Stimulated activated CD8-positive, alpha-beta memory T cell treated with anti-CD3 and anti-CD28 coated beads, Interleukin-4, amount 100 ng/mL, for 4 hours (primary cell): ENCODE measurements at regions not wholly inside any gene's neighbourhood (a gene's known extent, or its start where the extent isn't known, plus 50 kb on each side); places are given as distances from the start of the nearest gene placed in this dataset.
"Not testable (repeated sequence)": the region's sequence is repeated elsewhere in the genome, so short reads cannot be mapped to it uniquely, and the experiment has no call there.

Source experiments
- DNase-seq, 2 donors: peaks; one replicate each; pipeline ENCODE4 v3.0.0-alpha.2; 2020; ENCODE audit warnings: low read depth in 2 of 2, low spot score in 1 of 2

DNA sequence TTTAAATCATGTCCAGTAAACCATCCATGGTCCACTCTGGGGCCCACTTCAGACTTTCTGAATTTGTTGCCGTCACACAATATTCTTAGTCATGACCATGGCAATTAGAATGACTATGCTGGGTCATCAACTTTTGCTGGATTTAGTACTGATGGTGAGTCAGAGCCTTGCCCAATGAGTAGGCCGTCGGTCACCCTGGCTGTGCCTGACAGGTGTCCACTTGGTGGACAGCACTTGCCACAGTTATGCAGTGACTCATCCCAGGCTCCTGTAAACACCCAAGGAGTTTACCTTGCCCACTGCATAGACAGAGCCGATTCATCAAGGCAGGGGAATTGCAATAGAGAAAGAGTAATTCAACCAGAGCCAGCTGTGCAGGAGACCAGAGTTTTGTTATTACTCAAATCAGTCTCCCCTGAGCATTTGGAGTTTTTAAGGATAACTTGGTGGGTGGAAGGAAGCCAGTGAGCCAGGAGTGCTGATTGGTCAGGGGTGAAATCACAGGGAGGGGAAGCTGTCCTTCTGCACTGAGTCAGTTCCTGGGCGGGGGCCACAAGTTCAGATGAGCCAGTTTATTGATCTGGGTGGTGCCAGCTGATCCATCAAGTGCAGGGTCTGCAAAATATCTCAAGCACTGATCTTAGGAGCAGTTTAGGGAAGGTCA is 333.8 kb downstream of the PTPRU start:
- no peak for DNase-seq

DNA sequence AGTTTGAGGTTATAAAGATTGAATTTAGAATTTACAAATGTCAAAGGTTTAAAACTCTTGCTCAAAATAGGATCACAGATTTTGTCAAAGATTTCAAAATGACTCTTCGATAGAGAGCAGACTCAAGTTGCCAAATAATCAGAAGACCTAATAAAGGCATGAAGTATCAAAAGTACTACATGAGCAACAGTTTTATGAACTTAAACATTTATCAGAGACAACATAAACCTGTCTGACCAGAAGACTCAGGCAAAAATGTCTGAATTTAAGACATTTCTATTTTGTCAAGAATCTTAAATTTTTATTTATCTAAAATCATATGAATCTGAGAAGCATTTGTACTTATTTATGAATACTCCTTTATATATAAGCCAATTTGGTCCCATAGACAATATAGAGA is 330.9 kb downstream of the PTPRU start:
- no peak for DNase-seq

DNA sequence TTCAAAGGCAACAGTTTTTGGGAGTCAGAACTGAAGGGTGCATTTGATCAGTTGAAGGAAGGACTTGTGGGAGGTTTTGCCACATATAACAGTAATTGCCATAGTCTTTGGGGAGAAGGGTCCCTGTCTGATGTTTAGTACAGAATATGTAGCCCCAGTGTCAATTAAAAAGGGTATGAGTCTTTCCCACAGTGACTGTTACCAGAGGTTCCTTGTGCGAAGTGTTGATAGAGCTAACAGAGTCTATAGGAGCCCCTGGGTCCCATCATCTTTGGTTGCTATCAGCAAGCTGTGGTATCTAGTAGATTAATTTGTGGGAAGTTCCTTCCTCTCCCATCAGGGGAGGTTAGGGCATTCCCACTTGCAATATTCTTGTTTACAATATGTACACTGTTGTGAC is 329.2 kb downstream of the PTPRU start:
- DNase-seq = no peak

DNA sequence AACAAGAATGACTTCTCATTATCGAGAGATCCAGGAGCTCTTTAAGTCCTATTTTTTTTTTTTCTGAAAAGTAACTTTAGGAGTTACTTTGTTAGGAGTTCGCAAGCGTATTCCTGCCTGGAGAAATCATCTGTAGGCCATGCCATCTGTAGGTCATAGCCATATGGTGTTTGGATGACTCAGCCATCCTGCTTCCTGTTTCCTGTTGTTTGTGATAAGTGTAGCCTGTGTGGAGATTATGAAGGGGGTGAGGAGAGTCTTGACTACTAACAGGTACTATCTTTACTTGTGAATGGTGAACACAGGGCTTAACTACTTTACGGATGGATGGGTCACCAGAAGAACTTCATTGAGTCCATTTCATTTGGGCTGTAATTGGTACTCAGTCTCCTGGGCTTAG is 327.2 kb downstream of the PTPRU start:
- no peak for DNase-seq

- no peak for DNase-seq
Measured at GRCh38 chr1:29563092-29563491, 326.8 kb downstream of the PTPRU start.

DNA sequence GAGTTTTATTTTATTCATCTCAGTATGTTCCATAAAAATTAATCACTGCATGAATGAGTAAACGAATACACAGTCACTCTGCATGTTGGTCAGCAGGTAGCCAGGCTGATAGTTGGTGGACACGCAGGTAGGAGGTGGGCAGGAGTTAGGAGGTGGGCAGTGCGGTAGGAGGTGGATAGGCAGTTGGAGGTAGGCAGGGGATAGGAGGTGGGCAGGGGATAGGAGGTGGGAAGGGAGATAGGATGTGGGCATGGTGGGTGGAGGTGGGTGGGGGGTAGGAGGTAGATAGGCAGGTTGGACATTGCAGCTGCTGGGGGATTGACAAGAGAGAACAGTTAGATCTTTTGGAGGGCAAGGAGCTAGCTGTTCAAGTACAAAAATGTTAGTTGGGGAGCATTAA is 322.7 kb downstream of the PTPRU start:
- no peak for DNase-seq

- no peak for DNase-seq
Measured at GRCh38 chr1:29557701-29558600, 321.6 kb downstream of the PTPRU start.

DNA sequence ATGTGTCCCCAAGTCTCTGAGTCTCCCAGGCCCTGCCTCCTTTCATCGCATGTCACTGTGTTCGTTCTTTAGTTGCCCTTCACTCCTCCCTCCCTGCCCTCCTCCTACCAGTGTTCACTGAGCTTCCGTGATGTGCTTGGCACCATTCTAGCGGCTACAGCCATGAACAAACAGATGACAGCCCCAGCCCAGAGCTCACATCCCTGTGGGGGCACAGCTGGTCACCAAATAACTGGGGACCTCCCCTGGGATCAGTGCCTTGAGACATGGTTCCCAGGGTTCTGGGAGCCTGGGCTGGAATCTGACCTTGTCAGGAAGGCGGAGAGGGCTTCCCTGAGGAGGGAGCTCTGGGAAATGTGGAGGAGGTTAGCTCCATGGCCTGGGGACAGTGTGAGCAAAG is 320.7 kb downstream of the PTPRU start:
- no peak for DNase-seq

GRCh38 chr1:29556657-29557056 is 320.3 kb downstream of the PTPRU start:
- no peak for DNase-seq

DNA sequence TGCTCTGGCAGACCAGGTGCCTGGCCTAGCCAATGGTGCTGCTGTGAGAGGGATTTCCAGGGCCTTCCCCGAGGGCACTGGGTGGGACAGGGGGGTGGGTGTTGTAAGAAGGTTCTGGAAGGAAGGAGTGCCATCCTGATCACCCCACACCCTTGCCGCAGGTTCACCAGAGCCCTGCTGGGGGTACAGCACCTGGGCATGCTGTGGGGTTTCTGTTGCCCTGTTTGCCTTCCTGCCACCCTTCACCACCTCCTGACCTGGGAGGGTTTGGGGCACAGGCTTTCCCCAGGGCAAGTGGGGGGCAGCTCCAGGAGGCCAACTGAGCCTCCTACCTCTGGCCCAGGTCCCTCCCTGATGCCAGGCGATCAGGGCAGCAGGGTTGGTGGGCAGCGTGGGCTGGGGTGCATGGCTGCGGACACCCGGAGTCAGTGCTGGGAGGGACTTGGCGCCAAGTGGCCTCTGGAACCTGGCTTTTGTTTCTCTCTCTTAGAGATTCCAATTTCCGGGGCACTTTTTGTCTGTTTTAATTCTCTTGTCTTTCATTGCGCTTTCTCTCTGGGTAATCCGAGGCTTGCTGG is 318.8 kb downstream of the PTPRU start:
- DNase-seq = no peak

DNA sequence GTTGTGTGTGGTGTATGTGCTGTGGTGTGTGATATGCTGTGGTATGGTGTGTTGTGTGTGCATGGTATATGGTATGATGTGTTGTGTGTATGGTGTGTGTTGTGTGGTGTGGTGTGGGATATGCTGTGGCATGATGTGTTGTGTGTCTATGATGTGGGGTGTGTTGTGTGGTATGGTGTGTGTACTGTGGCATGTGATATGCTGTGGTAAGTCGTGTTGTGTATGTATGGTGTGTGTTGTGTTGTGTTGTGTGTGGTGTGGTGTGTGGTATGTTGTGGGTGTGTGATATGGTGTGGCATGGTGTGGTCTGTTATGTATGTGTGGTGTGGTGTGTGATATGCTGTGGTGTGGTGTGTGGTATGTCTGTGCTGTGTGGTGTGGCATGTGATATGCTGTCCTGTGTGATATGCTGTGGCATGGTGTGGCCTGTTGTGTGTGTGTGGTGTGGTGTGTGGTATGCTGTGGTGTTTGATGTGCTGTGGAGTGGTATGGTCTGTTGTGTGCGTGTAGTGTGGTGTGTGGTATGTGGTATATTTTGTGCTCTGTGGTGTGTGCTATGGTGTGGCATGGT is 318.0 kb downstream of the PTPRU start:
- DNase-seq = no peak

DNA sequence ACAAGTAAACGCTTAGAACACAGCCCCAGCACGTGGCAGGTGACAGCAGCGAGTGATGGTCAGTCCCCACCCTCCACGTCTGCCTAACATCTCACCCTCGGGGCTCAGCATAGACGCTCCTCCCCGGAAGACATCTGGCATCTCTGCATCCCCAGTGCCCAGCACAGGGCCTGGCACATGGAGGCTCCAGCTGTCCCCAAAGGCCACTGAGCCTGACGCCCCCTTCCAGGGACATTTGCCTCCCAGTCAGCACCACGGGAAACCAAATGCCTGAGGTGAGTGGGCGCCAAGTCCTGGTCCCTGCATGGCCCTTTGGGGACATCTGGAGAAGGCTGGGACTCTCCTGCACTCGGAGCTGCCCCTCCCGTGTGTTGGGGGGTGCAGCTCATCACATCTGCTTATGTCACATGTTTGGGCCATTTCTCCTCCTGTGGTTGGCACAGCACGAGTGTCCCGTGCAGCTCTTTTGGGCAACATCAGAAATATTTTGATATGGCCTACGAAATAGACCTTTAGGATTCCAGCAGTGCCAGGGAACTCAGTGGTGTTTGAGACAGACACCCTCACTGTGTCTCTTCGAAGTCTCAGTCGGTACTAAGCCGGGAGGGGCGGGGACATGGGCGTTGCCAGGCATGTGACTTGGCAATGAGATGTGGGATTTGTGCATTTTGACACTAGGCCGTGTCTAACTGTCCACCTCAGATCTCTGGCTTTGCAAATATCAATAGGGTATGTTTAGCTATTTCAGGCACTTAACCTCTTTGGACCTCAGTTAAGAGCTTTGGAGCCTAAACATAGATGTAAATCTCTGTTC is 315.0 kb downstream of the PTPRU start:
- DNase-seq = no peak

DNA sequence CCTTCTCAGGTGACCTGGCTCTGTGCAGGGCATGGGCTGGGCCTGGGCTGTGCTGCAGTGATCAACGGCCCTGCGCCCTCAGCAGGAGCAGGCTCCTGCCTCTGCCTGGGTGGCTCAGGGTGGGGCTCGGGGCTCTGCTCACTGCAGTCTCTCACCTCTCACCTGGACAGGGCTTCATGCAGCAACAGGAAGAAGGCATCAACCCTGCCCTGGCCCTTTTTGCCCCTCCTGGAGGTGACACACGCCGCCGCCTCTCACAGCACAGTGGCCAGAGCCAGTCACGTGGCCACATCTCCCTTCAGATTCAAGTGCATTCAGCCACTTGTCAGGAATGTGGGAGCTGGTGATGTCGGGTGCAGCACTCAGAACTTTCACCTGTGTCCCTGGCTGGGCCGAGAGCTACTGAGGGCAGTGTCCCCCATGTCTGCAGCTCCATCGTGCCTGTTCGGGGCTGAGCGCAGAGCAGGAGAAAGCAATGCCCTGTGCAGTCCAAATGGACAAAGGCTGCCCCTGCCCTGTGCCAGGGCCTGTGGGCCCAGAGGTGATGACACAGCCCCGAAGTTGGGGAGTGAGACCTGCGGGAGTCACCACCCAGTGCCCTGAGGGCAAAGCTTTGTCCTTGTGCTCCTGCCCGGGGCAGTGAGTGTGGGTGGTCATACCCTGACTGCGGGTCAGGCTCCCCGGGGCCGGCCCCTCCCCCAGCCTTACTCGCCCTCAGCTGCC is 314.0 kb downstream of the PTPRU start:
- no peak for DNase-seq

GRCh38 chr1:29549728-29550118 is 313.4 kb downstream of the PTPRU start:
- DNase-seq = not testable (repeated sequence)

DNA sequence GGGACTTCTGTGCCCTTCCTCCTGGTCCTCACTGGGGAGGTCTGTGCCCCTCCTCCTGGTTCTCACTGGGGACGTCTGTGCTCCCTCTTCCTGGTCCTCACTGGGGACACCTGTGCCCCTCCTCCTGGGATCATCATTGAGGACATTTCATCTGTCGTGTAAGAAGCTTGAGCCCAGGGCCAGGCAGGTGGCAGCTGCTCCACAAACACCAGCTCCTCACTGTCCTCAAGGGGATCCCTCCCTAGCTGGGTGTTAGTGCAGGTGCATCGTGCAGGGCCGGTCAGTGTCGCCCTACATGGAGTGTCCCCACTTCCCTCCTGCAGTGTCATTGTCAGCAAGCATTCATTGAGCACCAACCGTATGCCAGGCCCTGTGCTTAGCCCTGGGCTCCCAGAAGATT is 312.7 kb downstream of the PTPRU start:
- DNase-seq = no peak

GRCh38 chr1:29548091-29548490 is 311.8 kb downstream of the PTPRU start:
- no peak for DNase-seq

- DNase-seq = no peak
Measured at GRCh38 chr1:29547300-29547699, 311.0 kb downstream of the PTPRU start.

GRCh38 chr1:29546496-29546895 is 310.2 kb downstream of the PTPRU start:
- no peak for DNase-seq

DNA sequence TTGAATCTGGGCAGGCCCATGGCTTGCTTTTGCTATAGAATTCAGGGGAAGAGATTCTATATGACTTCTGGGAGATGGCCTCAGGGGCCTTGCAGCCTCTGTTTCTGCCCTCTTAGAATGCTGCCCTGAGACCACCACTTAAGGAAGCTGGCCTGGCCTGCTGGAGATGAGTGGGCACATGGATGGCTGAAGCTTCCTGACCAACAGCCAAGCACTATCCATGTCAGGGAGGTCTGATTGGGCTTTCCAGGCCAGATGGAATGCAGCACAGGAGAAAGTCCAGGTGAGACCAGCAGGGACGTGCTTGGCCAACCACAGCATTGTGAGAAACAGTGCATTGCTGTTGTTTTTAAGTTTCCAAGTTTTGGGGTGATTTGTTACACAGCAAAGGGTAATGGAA is 308.1 kb downstream of the PTPRU start:
- no peak for DNase-seq

GRCh38 chr1:29543586-29543985 is 307.3 kb downstream of the PTPRU start:
- no peak for DNase-seq
